HAP-1 (cell line): ENCODE measurements at regions not wholly inside any gene's neighbourhood (a gene's known extent, or its start where the extent isn't known, plus 50 kb on each side); places are given as distances from the start of the nearest gene placed in this dataset.

Source experiments
- DNase-seq, 2 experiments: peaks; one replicate each; pipeline ENCODE4 v3.0.0-alpha.2; 2016 to 2020; ENCODE audit warnings: low spot score in 2 of 2
- H3K27me3 ChIP-seq: fragments of 250-450 bp; sonication (Bioruptor Pico); 2 replicates; pipeline ENCODE4 v1.5.1; 2020; ENCODE audit warnings: low read depth, mild to moderate bottlenecking, moderate library complexity
- H3K36me3 ChIP-seq: fragments of 250-450 bp; sonication (Bioruptor Pico); replicated peaks from 2 replicates; pipeline ENCODE4 v1.5.1; 2020; ENCODE audit warnings: mild to moderate bottlenecking
- H3K4me1 ChIP-seq: fragments of 250-450 bp; sonication (Bioruptor Pico); 2 replicates; pipeline ENCODE4 v1.5.1; 2020; ENCODE audit warnings: mild to moderate bottlenecking
- H3K4me3 ChIP-seq: fragments of 250-450 bp; sonication (Bioruptor Pico); 2 replicates; pipeline ENCODE4 v1.5.1; 2020; ENCODE audit warnings: mild to moderate bottlenecking, moderate library complexity
- H3K9me3 ChIP-seq: fragments of 250-450 bp; sonication (Bioruptor Pico); 2 replicates; pipeline ENCODE4 v1.5.1; 2020; ENCODE audit warnings: mild to moderate bottlenecking, moderate library complexity
- in situ Hi-C: fragments of 300-500 bp; cut with MboI; formaldehyde crosslinking; loops from 3 replicates; pipeline ENCODE4 v1.14.3; 2020; ENCODE audit warnings: low sequenced_read_pairs, inconsistent platforms, mixed read lengths

DNA sequence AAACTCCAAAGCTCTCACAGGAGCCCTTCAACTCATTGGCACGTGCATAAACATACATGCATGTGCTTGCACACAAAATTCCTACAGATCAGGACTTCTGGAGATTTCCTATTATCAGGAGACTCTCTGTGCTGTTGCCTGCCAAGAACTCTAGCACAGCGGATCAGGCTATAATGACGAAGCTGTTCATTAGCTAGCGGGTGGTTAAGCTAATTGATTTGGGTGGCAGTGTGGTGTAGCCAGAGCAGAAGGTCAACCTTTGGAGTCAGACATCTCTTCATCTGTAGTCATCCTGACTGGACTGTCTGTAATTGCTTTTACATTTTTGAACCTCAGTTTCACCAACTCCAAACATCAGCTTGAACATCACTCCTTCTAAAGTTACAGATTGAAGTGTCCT lies 69.0 kb downstream of the KIF2B start:
- in situ Hi-C loops: no loop called here
- H3K4me1 ChIP-seq: no peaks in the 10 kb centered on the region
- H3K27me3 ChIP-seq: no peaks in the 10 kb centered on the region
- no peaks in the 10 kb centered on the region for H3K9me3 ChIP-seq
- no peak for DNase-seq
- no peaks in the 10 kb centered on the region for H3K36me3 ChIP-seq
- H3K4me3 ChIP-seq: no peak overlapping the region

DNA sequence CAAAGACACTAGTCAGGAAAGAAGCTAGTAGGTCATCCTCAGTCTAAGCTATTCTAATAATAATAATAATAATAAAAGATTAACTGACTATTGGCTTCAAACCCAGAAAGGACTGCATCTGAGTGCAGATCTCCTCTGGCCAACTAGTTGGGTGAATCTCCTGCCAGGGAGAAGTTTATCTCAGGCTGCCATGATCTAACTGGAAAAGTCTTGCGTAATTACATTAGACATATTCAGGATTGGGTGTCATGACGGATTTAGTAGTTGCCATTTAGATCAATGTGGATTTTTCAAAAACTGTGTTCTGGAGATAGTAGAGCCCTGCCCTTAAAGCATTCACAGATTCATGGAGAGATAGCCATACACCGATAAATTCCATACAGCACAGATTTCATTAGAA lies 69.5 kb downstream of the KIF2B start:
- no peaks in the 10 kb centered on the region for H3K36me3 ChIP-seq
- in situ Hi-C loops: no loop called here
- H3K4me1 ChIP-seq: no peaks in the 10 kb centered on the region
- no peak overlapping the region for H3K4me3 ChIP-seq
- no peaks in the 10 kb centered on the region for H3K27me3 ChIP-seq
- no peak for DNase-seq
- no peaks in the 10 kb centered on the region for H3K9me3 ChIP-seq

DNA sequence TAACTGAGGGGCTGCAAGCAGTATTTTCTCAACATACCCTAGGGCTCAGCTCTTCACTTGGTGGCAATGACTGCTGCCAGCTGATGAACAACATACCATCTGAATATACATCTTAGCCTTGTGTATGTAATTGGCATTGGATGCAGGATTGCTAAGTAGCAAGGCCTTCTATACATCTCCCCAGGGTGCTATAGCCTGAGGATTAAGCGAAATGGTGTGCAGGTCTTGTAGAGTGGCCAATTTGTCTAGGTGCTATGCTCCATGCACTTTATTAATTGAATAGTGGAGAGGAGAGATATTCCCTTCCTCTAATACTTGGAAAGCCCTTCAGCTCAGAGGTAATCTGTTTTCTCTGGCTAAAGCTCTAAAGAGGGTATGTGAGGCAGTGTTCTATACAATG lies 71.9 kb downstream of the KIF2B start:
- no peaks in the 10 kb centered on the region for H3K9me3 ChIP-seq
- in situ Hi-C loops: no loop called here
- no peak for DNase-seq
- no peaks in the 10 kb centered on the region for H3K4me1 ChIP-seq
- no peaks in the 10 kb centered on the region for H3K27me3 ChIP-seq
- no peak overlapping the region for H3K4me3 ChIP-seq
- H3K36me3 ChIP-seq: no peaks in the 10 kb centered on the region

DNA sequence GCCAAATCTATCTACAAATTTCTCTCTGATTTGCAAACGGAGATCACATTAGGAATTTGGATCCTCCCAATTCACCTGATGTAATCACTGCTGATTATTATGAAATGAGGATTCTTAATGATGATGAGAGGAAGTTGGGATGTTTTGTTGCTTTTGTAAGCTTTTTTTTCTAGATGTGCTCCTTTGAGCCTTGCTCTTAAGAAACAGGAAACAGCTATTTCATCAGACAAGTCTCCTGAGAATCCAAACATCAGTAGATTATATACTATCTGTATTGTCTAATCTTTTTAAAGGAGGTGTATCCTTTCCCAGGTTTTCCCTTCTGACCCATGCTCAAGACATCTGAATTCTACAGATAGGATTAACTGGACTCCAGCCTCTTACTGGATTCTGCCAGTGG lies 73.3 kb downstream of the KIF2B start:
- H3K36me3 ChIP-seq: no peaks in the 10 kb centered on the region
- no peaks in the 10 kb centered on the region for H3K27me3 ChIP-seq
- H3K4me3 ChIP-seq: no peak overlapping the region
- H3K4me1 ChIP-seq: no peaks in the 10 kb centered on the region
- in situ Hi-C loops: no loop called here
- no peaks in the 10 kb centered on the region for H3K9me3 ChIP-seq
- DNase-seq: no peak

DNA sequence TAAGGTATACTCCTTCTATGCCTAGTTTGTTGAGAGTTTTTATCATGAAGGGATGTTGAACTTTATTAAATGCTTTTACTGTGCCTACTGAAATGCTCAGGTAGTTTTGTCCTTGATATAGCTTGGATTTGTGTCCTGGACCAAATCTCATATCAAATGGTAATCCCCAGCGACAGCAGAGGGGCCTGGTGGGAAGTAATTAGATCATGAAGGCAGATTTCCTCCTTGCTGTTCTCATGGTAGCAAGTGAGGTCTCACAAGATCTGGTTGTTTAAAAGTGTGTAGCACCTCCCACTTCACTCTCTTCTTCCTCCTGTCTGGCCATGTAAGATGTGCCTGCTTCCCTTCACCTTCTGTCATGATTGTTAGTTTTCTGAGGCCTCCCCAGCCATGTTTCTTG lies 78.2 kb downstream of the KIF2B start:
- no peaks in the 10 kb centered on the region for H3K4me1 ChIP-seq
- in situ Hi-C loops: no loop called here
- DNase-seq: no peak
- no peaks in the 10 kb centered on the region for H3K36me3 ChIP-seq
- H3K27me3 ChIP-seq: no peaks in the 10 kb centered on the region
- H3K9me3 ChIP-seq: no peaks in the 10 kb centered on the region
- no peak overlapping the region for H3K4me3 ChIP-seq

DNA sequence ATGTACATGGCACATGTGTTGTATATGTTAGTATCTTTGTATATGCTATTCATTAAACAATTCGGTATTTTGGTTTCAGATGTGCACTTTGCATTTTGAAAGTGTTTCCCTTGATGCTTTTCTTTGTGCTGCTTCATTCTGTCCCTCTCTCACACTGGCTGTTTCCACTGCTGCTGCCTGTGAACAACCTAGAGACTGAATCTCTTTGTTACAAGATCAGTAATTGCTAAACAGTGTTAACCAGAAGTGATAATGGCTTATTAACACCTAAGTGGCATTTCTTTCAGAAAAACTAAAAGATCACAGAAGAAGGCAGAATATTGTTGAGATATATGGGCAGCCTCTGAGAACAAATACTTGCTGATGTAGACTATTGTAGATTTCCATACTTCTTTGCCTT lies 84.7 kb downstream of the KIF2B start:
- H3K9me3 ChIP-seq: no peaks in the 10 kb centered on the region
- H3K36me3 ChIP-seq: no peaks in the 10 kb centered on the region
- in situ Hi-C loops: no loop called here
- H3K4me1 ChIP-seq: no peaks in the 10 kb centered on the region
- H3K4me3 ChIP-seq: no peak overlapping the region
- no peaks in the 10 kb centered on the region for H3K27me3 ChIP-seq
- no peak for DNase-seq

DNA sequence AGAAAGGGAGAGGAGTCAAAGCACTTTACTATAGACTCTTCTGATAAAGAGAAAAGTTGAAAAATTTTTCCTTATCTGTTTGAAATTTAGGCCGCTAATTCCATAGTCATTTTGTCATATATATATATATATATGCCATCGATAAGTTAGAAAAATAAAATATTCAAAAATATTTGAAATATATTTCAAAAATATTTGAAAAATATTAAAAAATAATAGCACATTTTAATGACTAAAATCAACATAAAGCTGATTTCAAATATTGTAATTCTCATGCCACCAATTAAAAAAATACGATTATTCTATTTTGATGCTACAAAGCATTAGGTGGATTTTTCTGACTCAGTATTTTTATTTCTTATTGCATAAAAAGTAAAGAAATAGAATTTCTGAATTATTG lies 87.1 kb downstream of the KIF2B start:
- Histone ChIP-seq H3K4me3 (no peak overlapping the region), H3K27me3 (no peaks in the 10 kb centered on the region), H3K9me3 (no peaks in the 10 kb centered on the region), H3K4me1 (no peaks in the 10 kb centered on the region), H3K36me3 (no peaks in the 10 kb centered on the region)
- in situ Hi-C loops: no loop called here
- DNase-seq: no peak

DNA sequence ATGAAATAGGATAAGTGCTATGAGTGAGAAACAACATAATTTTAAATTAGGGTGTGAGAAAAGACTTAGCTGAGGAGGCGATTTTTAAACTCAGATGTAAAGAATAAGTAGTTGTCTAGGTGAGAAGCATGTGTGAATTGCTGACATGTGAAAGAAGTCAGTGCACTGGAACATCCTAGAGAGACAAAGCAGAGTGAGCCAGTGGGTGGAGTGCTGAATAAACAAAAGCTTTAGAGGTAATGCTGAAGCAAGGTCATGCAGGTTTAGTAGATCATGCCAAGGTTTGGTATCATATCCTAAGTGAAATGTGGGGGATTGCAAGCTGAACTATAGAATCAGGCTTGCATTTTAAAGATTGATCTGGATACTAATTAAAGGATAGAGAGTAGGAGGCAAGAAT lies 89.4 kb downstream of the KIF2B start:
- Histone ChIP-seq H3K36me3 (no peaks in the 10 kb centered on the region), H3K4me1 (no peaks in the 10 kb centered on the region), H3K4me3 (no peak overlapping the region), H3K27me3 (no peaks in the 10 kb centered on the region), H3K9me3 (no peaks in the 10 kb centered on the region)
- no peak for DNase-seq
- in situ Hi-C loops: no loop called here

DNA sequence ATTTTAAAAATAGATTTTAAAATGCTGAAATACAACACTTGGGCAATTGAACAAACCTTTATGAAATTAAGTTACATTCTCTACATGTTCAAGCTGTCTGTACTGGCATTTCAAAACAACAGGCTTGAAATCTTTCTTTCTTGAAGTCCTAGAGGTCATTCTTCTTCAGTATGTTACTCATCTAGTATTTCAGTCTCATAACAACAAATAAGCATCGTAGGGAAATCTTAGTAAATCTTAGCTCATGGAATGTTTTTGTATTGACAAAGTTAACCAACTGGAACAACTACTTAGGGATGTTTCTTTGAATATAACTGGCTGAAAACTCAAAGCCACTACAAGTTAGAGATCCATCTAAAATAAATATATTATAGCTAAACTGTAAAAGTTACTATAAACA lies 96.6 kb downstream of the KIF2B start:
- no peaks in the 10 kb centered on the region for H3K36me3 ChIP-seq
- H3K4me3 ChIP-seq: no peak overlapping the region
- H3K4me1 ChIP-seq: no peaks in the 10 kb centered on the region
- in situ Hi-C loops: no loop called here
- DNase-seq: no peak
- no peaks in the 10 kb centered on the region for H3K9me3 ChIP-seq
- H3K27me3 ChIP-seq: no peaks in the 10 kb centered on the region

DNA sequence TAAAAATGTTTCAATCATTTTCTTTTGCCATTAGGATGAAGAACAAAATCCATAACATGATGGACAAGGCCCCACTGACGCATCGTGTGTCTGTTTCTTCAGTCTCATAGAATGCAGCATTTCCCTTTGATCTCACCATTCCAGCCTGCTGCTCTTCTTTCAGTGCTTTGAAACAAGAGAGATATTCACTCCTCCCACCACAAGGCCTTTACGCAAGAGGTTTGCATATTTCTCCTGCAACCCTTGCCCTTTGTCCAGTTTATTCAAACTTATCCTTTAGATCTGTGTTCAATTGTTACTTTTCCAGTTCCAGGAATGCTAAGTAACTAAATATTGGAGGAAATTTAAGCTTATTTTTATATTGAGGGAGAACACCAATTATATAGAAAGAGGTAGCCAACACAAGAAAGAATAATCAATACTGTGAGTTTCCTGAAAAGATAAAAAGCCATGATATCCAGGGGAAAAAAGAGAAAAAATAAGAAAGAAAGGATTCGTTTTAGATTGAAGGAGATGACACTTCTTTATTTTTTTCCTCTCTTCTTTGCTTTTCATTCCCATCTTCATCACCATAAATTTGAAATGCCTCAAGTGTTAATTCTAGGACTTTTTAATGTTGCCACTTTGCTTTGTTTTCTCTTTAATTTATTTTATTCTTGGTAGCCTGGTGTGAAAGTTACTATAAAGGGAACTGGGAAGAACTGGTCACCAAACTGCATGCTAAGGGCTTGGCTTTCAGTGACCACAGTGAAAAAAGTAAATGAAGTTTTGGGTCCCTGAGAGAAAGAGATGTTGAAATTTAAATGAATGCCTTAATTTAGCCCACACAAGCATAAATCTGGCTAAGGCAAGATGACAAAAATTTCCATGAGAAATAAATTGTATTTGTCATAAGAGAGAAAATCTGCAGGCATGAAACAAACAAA lies 102.1 kb downstream of the KIF2B start:
- in situ Hi-C loops: no loop called here
- Histone ChIP-seq H3K4me1 (no peaks in the 10 kb centered on the region), H3K4me3 (no peak overlapping the region), H3K27me3 (no peaks in the 10 kb centered on the region), H3K36me3 (no peaks in the 10 kb centered on the region), H3K9me3 (no peaks in the 10 kb centered on the region)
- no peak for DNase-seq

DNA sequence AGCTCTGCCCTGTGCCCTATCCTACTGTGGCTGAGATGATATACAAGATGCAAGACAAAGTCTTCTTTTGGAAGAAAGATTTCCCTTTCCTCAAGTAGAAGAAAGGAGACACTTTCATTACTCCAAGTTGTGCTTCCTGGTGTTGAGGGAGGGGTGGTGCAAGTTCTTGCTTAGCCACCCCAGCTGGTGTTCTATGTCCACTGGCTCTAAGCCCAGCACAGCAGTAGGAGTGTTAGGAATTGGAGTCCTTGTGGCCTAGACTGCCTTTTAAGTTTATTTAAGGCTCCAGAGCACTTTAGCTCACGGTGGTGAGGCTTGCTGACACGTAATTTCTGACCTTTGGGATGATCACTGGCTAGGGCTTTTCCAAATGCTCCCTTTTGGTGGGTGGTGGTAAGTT lies 109.7 kb downstream of the KIF2B start:
- H3K9me3 ChIP-seq: no peaks in the 10 kb centered on the region

DNA sequence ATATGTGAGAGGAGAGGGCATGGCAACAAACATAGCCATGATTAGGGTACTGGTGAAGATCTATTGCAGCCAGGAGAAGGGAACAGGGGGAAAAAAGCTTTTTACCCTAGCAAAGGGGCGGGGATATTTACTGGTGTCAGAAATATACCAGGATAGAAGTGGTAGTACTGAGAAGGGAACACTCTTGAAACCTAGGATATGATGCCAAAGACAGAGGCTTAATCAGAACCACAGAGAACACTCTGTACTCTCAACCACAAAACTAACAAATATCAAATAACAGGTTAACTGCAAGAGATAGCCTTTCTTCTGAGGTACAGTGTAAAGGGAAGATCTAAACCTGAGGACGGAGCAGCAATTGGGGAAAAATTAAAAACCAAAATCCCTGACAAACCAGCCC lies 112.2 kb downstream of the KIF2B start:
- no peaks in the 10 kb centered on the region for H3K36me3 ChIP-seq
- no peaks in the 10 kb centered on the region for H3K9me3 ChIP-seq
- H3K27me3 ChIP-seq: no peaks in the 10 kb centered on the region
- no peak overlapping the region for H3K4me3 ChIP-seq
- no peaks in the 10 kb centered on the region for H3K4me1 ChIP-seq
- in situ Hi-C loops: no loop called here
- DNase-seq: no peak

More for the DNA sequence above, 109.7 kb downstream of the KIF2B start:
- in situ Hi-C loops: no loop called here
- H3K27me3 ChIP-seq: no peaks in the 10 kb centered on the region
- H3K4me1 ChIP-seq: no peaks in the 10 kb centered on the region
- H3K4me3 ChIP-seq: no peak overlapping the region
- no peaks in the 10 kb centered on the region for H3K36me3 ChIP-seq
- DNase-seq: no peak

DNA sequence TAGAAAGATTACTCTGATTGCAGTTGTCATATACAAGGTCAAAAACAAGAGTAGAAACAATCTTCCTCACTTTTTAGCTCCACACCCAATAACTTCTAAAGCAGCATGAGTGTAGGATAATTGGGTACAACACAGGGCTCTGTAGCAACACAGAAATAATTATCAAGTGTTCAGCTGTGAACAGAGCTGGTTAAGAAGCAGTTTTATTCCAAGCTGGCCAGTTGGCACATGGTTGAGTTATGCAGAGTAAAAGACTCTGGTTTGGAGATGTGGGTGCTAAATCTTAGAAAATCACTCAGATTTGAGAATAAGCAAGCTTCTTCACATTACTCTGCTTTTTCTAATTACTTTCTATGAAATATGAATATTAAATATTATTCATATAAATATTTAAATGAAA lies 118.5 kb downstream of the KIF2B start:
- H3K36me3 ChIP-seq: no peaks in the 10 kb centered on the region
- no peak overlapping the region for H3K4me3 ChIP-seq
- in situ Hi-C loops: no loop called here
- H3K4me1 ChIP-seq: no peaks in the 10 kb centered on the region
- H3K9me3 ChIP-seq: no peaks in the 10 kb centered on the region
- DNase-seq: no peak
- no peaks in the 10 kb centered on the region for H3K27me3 ChIP-seq

DNA sequence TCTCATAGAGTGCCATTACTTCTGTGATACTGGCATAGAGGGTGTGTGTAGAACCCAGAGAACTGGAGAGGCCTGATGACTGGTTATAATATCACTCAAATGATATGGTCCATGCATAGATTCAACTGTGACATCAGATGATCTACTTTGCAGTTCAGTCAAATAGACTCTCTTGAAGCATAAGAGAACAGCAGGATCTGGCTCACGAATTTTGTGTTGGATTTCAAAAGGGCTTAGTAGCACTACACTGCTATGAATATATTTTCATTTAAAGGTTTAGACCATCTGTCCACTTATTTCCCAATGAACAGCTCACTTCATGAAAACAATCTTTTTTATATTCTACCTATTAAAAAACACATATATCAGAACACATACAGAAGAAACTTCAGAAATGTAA lies 119.7 kb downstream of the KIF2B start:
- no peak overlapping the region for H3K4me3 ChIP-seq
- H3K9me3 ChIP-seq: no peaks in the 10 kb centered on the region
- H3K36me3 ChIP-seq: no peaks in the 10 kb centered on the region
- H3K27me3 ChIP-seq: no peaks in the 10 kb centered on the region
- in situ Hi-C loops: no loop called here
- H3K4me1 ChIP-seq: no peaks in the 10 kb centered on the region
- DNase-seq: no peak

DNA sequence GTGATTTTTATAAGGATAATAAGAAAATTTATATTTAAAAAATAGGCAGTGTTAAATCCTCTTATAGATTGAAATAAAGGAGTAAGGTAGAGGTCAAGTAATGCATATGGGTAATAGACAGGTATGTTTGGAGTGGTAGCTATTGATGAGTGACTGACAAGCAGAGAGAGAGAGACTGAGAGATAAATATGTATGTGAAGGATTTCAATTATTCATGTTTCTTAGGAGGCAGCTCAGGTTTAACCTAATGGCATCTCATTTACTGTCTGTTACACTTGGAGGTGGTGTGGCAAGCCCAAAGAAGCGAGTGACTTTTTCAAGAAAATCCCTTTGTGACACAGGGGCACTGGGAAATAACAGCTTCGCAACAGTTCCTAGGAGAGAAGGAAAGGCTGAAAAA lies 120.2 kb downstream of the KIF2B start:
- Histone ChIP-seq H3K36me3 (no peaks in the 10 kb centered on the region), H3K4me1 (no peaks in the 10 kb centered on the region), H3K4me3 (no peak overlapping the region), H3K27me3 (no peaks in the 10 kb centered on the region), H3K9me3 (no peaks in the 10 kb centered on the region)
- in situ Hi-C loops: no loop called here
- DNase-seq: no peak
